ENCODE measurements at regions not wholly inside any gene's neighbourhood (a gene's known extent, or its start where the extent isn't known, plus 50 kb on each side); places are given as distances from the start of the nearest gene placed in this dataset.

GRCh38 chr10:52631648-52632047, 140.9 kb downstream of the MBL2 start:
- POLR2A ChIA-PET = no interaction called here

GRCh38 chr10:52632591-52632990, 140.0 kb downstream of the MBL2 start:
- DNase-seq (ENCODE audit: low read depth, low spot score) = no peak
- TF ChIP-seq, protein P1, sequence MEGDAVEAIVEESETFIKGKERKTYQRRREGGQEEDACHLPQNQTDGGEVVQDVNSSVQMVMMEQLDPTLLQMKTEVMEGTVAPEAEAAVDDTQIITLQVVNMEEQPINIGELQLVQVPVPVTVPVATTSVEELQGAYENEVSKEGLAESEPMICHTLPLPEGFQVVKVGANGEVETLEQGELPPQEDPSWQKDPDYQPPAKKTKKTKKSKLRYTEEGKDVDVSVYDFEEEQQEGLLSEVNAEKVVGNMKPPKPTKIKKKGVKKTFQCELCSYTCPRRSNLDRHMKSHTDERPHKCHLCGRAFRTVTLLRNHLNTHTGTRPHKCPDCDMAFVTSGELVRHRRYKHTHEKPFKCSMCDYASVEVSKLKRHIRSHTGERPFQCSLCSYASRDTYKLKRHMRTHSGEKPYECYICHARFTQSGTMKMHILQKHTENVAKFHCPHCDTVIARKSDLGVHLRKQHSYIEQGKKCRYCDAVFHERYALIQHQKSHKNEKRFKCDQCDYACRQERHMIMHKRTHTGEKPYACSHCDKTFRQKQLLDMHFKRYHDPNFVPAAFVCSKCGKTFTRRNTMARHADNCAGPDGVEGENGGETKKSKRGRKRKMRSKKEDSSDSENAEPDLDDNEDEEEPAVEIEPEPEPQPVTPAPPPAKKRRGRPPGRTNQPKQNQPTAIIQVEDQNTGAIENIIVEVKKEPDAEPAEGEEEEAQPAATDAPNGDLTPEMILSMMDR (IDR thresholded peaks at IDR 0.05; ENCODE audit: low read depth, low read length) = no peak
- Histone ChIP-seq H3K27me3 (ENCODE audit: control insufficient read depth, insufficient read depth, low read length) (no peaks in the 10 kb centered on the region), H3K27ac (ENCODE audit: low read depth, low read length) (no peak overlapping the region), H3K4me3 (ENCODE audit: low read depth, low read length) (no peak overlapping the region), H3K9me3 (ENCODE audit: control insufficient read depth, insufficient read depth, low read length) (no peaks in the 10 kb centered on the region)
- ChIA-PET POLR2A (no interaction called here), CTCF (no interaction called here)

More at GRCh38 chr10:52631648-52632047, 140.9 kb downstream of the MBL2 start:
- H3K27ac ChIP-seq (ENCODE audit: low read depth, low read length) = no peak overlapping the region
- H3K9me3 ChIP-seq (ENCODE audit: control insufficient read depth, insufficient read depth, low read length) = no peaks in the 10 kb centered on the region
- H3K4me3 ChIP-seq (ENCODE audit: low read depth, low read length) = no peak overlapping the region
- DNase-seq (ENCODE audit: low read depth, low spot score) = no peak
- CTCF ChIA-PET = no interaction called here
- no peaks in the 10 kb centered on the region for H3K27me3 ChIP-seq (ENCODE audit: control insufficient read depth, insufficient read depth, low read length)
- TF ChIP-seq, protein P1 (IDR thresholded peaks at IDR 0.05; ENCODE audit: low read depth, low read length) = no peak

- POLR2A ChIA-PET = no interaction called here
- Histone ChIP-seq H3K9me3 (ENCODE audit: control insufficient read depth, insufficient read depth, low read length) (no peaks in the 10 kb centered on the region), H3K4me3 (ENCODE audit: low read depth, low read length) (no peak overlapping the region), H3K27ac (ENCODE audit: low read depth, low read length) (no peak overlapping the region), H3K27me3 (ENCODE audit: control insufficient read depth, insufficient read depth, low read length) (no peaks in the 10 kb centered on the region)
- TF ChIP-seq, protein P1 (IDR thresholded peaks at IDR 0.05; ENCODE audit: low read depth, low read length) = no peak
- no peak for DNase-seq (ENCODE audit: low read depth, low spot score)
- CTCF ChIA-PET = no interaction called here
Observed at GRCh38 chr10:52633266-52633665, 139.3 kb downstream of the MBL2 start.

- Histone ChIP-seq H3K27ac (ENCODE audit: low read depth, low read length) (no peak overlapping the region), H3K9me3 (ENCODE audit: control insufficient read depth, insufficient read depth, low read length) (no peaks in the 10 kb centered on the region), H3K27me3 (ENCODE audit: control insufficient read depth, insufficient read depth, low read length) (no peaks in the 10 kb centered on the region), H3K4me3 (ENCODE audit: low read depth, low read length) (no peak overlapping the region)
- TF ChIP-seq, protein P1 (IDR thresholded peaks at IDR 0.05; ENCODE audit: low read depth, low read length) = no peak
- ChIA-PET POLR2A (no interaction called here), CTCF (no interaction called here)
- DNase-seq (ENCODE audit: low read depth, low spot score) = no peak
Observed at GRCh38 chr10:52635651-52636050, 136.9 kb downstream of the MBL2 start.

DNA sequence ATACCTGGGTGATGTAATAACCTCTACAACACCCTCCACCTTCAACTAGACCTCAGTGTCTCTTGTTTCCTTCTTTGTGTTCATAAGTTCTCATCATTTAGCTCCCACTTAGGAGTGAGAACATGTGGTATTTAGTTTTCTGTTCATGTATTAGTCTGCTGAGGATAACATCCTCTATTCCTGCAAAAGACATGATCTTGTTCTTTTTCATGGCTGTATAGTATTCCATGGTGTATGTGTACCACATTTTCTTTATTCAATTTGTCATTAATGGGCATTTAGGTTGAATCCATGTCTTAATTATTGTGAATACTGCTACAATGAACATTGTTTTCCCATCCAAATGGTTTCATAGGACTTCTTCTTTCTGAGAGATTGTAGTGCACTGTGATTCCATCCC, 135.7 kb downstream of the MBL2 start:
- Histone ChIP-seq H3K9me3 (ENCODE audit: control insufficient read depth, insufficient read depth, low read length) (no peaks in the 10 kb centered on the region), H3K27me3 (ENCODE audit: control insufficient read depth, insufficient read depth, low read length) (no peaks in the 10 kb centered on the region), H3K4me3 (ENCODE audit: low read depth, low read length) (no peak overlapping the region), H3K27ac (ENCODE audit: low read depth, low read length) (no peak overlapping the region)
- no peak for DNase-seq (ENCODE audit: low read depth, low spot score)
- TF ChIP-seq, protein P1 (IDR thresholded peaks at IDR 0.05; ENCODE audit: low read depth, low read length) = no peak
- ChIA-PET POLR2A (no interaction called here), CTCF (interaction anchor here (1.4 kb wide), 2 partner anchors 92 to 104 kb away, joined by 3 to 5 read pairs; no protein-coding TSS in a partner anchor)
